Suprapubic skin (tissue), 3 donors: ENCODE measurements at regions not wholly inside any gene's neighbourhood (a gene's known extent, or its start where the extent isn't known, plus 50 kb on each side); places are given as distances from the start of the nearest gene placed in this dataset.

Source experiments
- CTCF ChIP-seq, 2 donors: fragments of 200-600 bp in 1 of 2; fragments of 450-650 bp in 1 of 2; sonication (generic) in 1 of 2; IDR thresholded peaks; one replicate each; pipeline ENCODE4 v1.5.1; 2016 to 2019; ENCODE audit warnings: antibody characterized with exemption in 2 of 2, mild to moderate bottlenecking in 1 of 2, moderate library complexity in 1 of 2
- POLR2A ChIP-seq, 2 donors: fragments of 450-650 bp; IDR thresholded peaks; one replicate each; pipeline ENCODE4 v1.6.1; 2017; ENCODE audit warnings: antibody characterized with exemption in 2 of 2, mild to moderate bottlenecking in 2 of 2, moderate library complexity in 2 of 2

- TF ChIP-seq CTCF (IDR thresholded peaks at IDR 0.05): no peak
- no peak for TF ChIP-seq POLR2A (IDR thresholded peaks at IDR 0.05)
These were observed 128.4 kb upstream of the CREB1 start for GRCh38 chr2:207401338-207401737.
